Activated CD4-positive, alpha-beta memory T cell treated with anti-CD3 and anti-CD28 coated beads, Interleukin-2, amount 10 ng/mL, durations not matched to agents 7 days and 5 days (primary cell): ENCODE measurements at regions not wholly inside any gene's neighbourhood (a gene's known extent, or its start where the extent isn't known, plus 50 kb on each side); places are given as distances from the start of the nearest gene placed in this dataset.

Experiments used
- CTCF ChIA-PET: fragments of 350-600 bp; sonication (Branson Sonifier 250); formaldehyde crosslinking; loops from one replicate; lab custom pipeline; 2021; ENCODE audit warnings: antibody characterized with exemption, inconsistent platforms; lab: Charles Lee
- POLR2A ChIA-PET: fragments of 350-600 bp; sonication (Branson Sonifier 250); formaldehyde crosslinking; loops from one replicate; lab custom pipeline; 2021; ENCODE audit warnings: antibody characterized with exemption; lab: Charles Lee
- DNase-seq: peaks from one replicate; pipeline ENCODE4 v3.0.0-alpha.2; 2020
- H3K27ac Mint-ChIP-seq: one replicate; pipeline ENCODE4 v1.8.0; 2021; ENCODE audit warnings: mild to moderate bottlenecking, mixed read lengths
- H3K27me3 Mint-ChIP-seq: one replicate; pipeline ENCODE4 v1.8.0; 2021; ENCODE audit warnings: mixed read lengths
- H3K36me3 Mint-ChIP-seq: one replicate; pipeline ENCODE4 v1.8.0; 2021; ENCODE audit warnings: low read depth, mixed read lengths
- H3K4me1 Mint-ChIP-seq: one replicate; pipeline ENCODE4 v1.8.0; 2021; ENCODE audit warnings: mixed read lengths
- H3K4me3 Mint-ChIP-seq: one replicate; pipeline ENCODE4 v1.8.0; 2021; ENCODE audit warnings: mild to moderate bottlenecking, mixed read lengths
- H3K9me3 Mint-ChIP-seq: one replicate; pipeline ENCODE4 v1.8.0; 2021; ENCODE audit warnings: mixed read lengths

DNA sequence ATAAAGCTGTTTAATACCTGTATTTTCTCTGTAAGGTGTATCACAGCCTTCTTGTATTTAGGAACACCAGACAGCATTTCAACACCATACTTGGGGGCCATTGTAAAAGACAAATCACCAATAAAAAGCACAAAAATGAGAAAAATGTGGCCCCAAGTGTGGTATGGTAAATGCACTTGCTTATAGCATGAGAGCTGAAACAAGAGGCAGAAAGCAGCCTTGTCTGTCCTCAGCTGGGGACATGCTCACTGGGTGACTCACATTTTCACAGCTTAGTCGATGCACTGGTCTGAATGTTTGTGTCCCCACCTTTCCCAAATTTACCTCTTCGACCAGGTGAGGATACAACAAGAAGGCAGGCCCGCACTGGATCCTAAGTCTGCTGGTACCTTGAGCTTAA lies 639.7 kb upstream of the AGA start:
- Mint-ChIP-seq H3K27ac (no peak overlapping the region), H3K4me1 (no peaks in the 10 kb centered on the region), H3K4me3 (no peak overlapping the region), H3K27me3 (no peaks in the 10 kb centered on the region), H3K36me3 (no peaks in the 10 kb centered on the region), H3K9me3 (peaks cover 1% of the 10 kb centered on the region)
- no peak for DNase-seq
- POLR2A ChIA-PET, result no interaction called here
- CTCF ChIA-PET, result no interaction called here

DNA sequence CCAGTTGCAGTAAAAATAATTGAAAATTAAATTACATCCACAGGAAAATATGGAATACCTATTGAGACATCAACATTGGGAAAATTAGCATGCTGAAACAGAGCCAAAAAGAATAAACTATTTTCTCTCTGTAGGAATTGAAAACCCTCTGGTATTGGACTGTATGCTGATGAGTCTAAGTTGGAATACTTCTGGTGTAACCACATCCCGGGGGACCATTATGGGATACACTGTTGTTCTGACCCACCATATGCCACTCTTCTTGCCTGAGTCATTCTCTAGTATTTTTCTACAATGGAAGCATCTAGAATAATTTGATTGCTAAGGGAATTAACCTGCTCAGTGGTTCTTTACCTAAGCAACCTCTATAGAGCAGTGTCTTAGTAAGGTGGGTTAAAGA lies 640.7 kb upstream of the AGA start:
- ChIA-PET CTCF (no interaction called here), POLR2A (no interaction called here)
- H3K4me3 Mint-ChIP-seq, result no peak overlapping the region
- peaks cover 1% of the 10 kb centered on the region for H3K9me3 Mint-ChIP-seq
- no peaks in the 10 kb centered on the region for H3K4me1 Mint-ChIP-seq
- no peak overlapping the region for H3K27ac Mint-ChIP-seq
- no peak for DNase-seq
- no peaks in the 10 kb centered on the region for H3K27me3 Mint-ChIP-seq
- no peaks in the 10 kb centered on the region for H3K36me3 Mint-ChIP-seq

DNA sequence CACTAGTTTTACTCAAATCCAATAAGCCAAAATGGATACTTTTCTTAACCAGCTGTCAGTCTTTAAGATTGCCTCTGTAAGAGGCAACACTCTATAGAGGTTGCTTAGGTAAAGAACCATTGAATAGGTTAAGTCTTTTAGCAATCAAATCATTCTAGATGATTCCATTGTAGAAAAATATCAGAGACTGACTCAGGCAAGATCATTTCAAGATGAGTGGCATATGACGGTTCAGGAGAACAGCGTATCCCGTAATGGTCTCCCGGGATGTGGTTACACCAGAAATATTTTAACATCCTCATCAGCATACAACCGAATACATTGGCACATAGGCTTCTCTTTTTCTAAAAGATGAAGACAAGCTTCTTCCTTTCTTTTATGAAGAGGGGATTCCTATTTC lies 641.7 kb upstream of the AGA start:
- H3K4me1 Mint-ChIP-seq, result no peaks in the 10 kb centered on the region
- CTCF ChIA-PET, result no interaction called here
- DNase-seq, result no peak
- H3K36me3 Mint-ChIP-seq, result no peaks in the 10 kb centered on the region
- H3K27ac Mint-ChIP-seq, result no peak overlapping the region
- H3K4me3 Mint-ChIP-seq, result no peak overlapping the region
- no peaks in the 10 kb centered on the region for H3K27me3 Mint-ChIP-seq
- POLR2A ChIA-PET, result no interaction called here
- H3K9me3 Mint-ChIP-seq, result peaks cover 1% of the 10 kb centered on the region

DNA sequence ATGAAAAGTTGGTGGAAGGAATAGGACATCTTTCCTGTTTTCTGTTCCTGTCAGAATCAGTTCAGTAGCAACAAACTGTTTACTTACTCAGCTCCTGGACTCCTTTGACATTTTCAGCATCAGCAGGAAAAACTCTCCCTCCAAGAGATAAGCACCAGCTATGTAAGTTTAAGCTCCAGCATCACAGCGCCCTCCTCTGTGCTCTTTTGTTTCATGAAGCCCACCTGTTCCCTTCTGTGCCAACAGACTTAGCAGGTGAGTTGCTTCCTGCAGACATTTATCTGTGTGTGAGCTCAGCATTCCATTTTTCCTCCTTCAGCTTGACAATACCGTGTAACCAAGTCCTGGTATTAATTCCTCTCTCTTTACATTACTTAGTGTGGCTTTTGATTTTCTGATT lies 644.1 kb upstream of the AGA start:
- Mint-ChIP-seq H3K27me3 (no peaks in the 10 kb centered on the region), H3K9me3 (no peaks in the 10 kb centered on the region), H3K27ac (no peak overlapping the region), H3K4me3 (no peak overlapping the region), H3K36me3 (no peaks in the 10 kb centered on the region), H3K4me1 (no peaks in the 10 kb centered on the region)
- DNase-seq, result no peak
- ChIA-PET CTCF (no interaction called here), POLR2A (no interaction called here)

DNA sequence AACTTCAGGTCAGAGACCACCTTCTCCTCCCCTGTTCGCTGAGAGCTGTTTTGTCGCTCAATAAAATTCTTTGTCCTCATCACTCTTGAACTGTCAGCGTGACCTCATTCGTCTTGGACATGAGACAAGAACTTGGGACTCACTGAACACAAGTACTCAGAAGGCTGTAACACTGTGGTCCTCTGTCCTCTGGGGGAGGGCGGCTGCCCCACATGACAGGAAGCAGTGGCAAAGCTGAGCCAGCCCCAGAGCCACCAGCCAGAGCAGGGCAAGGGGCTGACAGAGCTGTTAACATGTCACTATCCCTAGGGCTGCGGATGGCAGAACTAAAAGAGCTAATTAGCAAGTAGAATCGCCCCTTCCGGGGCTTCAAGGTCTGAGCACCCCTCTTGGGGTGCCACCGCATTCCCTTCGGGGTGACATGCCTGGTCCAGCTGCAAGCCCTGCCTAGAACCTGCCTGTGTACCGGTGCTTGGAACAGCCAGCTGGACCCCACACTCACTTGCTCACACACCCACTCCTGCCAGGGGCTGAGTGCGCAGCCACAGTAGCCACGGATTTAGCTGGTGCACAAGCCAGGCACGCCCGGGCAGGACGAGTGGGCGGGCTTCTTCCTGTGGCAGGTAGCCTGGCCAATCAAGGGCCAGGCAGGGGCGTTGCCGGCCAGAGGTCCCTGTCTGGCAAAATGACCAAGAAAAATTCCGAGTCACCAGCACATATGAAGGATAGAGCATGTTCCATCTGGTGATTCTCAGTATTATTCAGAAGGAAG lies 648.6 kb upstream of the AGA start:
- Mint-ChIP-seq H3K9me3 (no peaks in the 10 kb centered on the region), H3K27ac (no peak overlapping the region), H3K27me3 (no peaks in the 10 kb centered on the region), H3K4me3 (no peak overlapping the region), H3K4me1 (no peaks in the 10 kb centered on the region), H3K36me3 (no peaks in the 10 kb centered on the region)
- ChIA-PET POLR2A (no interaction called here), CTCF (no interaction called here)
- DNase-seq, result no peak

- ChIA-PET CTCF (no interaction called here), POLR2A (no interaction called here)
- Mint-ChIP-seq H3K36me3 (no peaks in the 10 kb centered on the region), H3K4me3 (no peak overlapping the region), H3K27me3 (no peaks in the 10 kb centered on the region), H3K27ac (no peak overlapping the region), H3K9me3 (no peaks in the 10 kb centered on the region), H3K4me1 (no peaks in the 10 kb centered on the region)
- no peak for DNase-seq
These were observed 659.9 kb upstream of the AGA start for GRCh38 chr4:178102139-178102538.

DNA sequence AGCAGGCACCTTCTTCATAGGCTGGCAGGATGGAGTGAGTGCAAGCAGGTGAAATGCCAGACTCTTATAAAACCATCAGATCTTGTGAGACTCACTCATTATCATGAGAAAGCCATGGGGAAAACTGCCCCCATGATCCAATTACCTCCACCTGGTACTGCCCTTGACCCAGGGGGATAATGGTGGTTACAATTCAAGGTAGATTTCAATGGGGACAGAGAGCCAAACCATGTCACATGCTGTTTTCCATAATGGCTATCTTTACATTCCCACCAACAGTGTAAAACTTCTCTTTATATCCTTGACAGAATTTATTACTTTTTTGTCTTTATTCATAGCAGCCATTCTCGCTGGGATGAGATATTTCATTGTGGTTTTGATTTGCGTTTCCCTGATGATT lies 663.0 kb upstream of the AGA start:
- Mint-ChIP-seq H3K4me3 (no peak overlapping the region), H3K4me1 (no peaks in the 10 kb centered on the region), H3K27ac (no peak overlapping the region), H3K27me3 (no peaks in the 10 kb centered on the region), H3K9me3 (peaks cover 3% of the 10 kb centered on the region), H3K36me3 (no peaks in the 10 kb centered on the region)
- POLR2A ChIA-PET, result no interaction called here
- no peak for DNase-seq
- CTCF ChIA-PET, result no interaction called here

GRCh38 chr4:178136736-178137345 lies 694.6 kb upstream of the AGA start:
- Mint-ChIP-seq H3K36me3 (no peaks in the 10 kb centered on the region), H3K27ac (no peak overlapping the region), H3K4me1 (no peaks in the 10 kb centered on the region)

GRCh38 chr4:178137732-178138471 lies 695.7 kb upstream of the AGA start:
- Mint-ChIP-seq H3K36me3 (no peaks in the 10 kb centered on the region), H3K27me3 (no peaks in the 10 kb centered on the region), H3K4me1 (no peaks in the 10 kb centered on the region), H3K27ac (no peak overlapping the region), H3K9me3 (peaks cover 18% of the 10 kb centered on the region), H3K4me3 (no peak overlapping the region)
- ChIA-PET POLR2A (no interaction called here), CTCF (no interaction called here)
- DNase-seq, result no peak

More at GRCh38 chr4:178136736-178137345, 694.6 kb upstream of the AGA start:
- H3K4me3 Mint-ChIP-seq, result no peak overlapping the region
- peaks cover 18% of the 10 kb centered on the region for H3K9me3 Mint-ChIP-seq
- ChIA-PET POLR2A (no interaction called here), CTCF (no interaction called here)
- H3K27me3 Mint-ChIP-seq, result no peaks in the 10 kb centered on the region
- DNase-seq, result no peak

DNA sequence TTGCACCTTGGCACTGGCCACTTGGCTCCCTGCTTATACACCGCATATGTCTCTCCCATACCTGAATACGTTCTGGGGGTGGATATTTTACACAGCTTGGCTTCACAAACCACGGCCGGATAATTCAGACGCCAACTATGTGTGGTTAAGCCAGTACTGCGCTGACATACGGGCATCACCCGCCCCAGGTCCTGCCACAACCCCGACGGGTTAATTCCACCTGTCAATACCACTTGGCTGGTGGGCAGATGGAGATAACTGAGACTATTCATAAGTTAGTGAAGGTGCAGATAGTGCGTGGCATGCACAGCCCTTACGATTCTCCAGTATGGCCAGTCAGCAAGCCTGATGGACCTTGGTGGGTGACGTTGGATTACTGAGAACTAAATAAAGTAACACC lies 696.3 kb upstream of the AGA start:
- CTCF ChIA-PET, result no interaction called here
- no peak for DNase-seq
- Mint-ChIP-seq H3K27ac (no peak overlapping the region), H3K9me3 (peaks cover 18% of the 10 kb centered on the region), H3K4me1 (no peaks in the 10 kb centered on the region), H3K27me3 (no peaks in the 10 kb centered on the region), H3K4me3 (no peak overlapping the region), H3K36me3 (no peaks in the 10 kb centered on the region)
- POLR2A ChIA-PET, result no interaction called here

DNA sequence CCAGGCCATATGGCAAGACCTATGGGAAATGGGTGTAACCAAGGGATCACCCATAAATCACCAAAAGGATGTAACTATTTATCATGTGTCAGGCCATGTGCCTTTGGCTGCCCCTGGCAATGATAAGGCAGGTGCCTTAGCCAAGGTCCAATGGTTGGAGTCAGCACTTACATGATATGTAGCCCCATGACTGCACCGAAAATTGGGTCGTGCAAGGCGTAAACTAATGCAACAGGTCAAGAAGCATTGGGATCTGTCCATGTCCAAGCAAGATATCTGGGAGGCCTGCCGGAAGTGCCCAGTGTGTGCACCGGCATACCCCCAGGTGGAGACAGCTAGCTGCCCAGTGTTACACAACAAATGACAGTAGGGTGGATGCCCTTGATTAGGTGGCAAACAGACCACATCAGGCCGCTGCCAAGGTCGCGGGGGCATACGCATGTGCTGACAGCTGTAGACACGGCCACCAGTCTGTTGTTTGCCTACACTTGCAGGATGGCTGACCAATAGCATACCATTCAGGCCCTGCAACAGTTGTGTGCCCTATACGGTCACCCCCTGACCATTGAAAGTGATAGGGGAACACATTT lies 698.2 kb upstream of the AGA start:
- CTCF ChIA-PET, result no interaction called here
- Mint-ChIP-seq H3K4me3 (no peak overlapping the region), H3K4me1 (no peaks in the 10 kb centered on the region), H3K36me3 (no peaks in the 10 kb centered on the region), H3K9me3 (peaks cover 18% of the 10 kb centered on the region), H3K27ac (no peak overlapping the region), H3K27me3 (no peaks in the 10 kb centered on the region)
- POLR2A ChIA-PET, result no interaction called here
- no peak for DNase-seq

GRCh38 chr4:178142724-178143123 lies 700.5 kb upstream of the AGA start:
- Mint-ChIP-seq H3K9me3 (peaks cover 14% of the 10 kb centered on the region), H3K27ac (no peak overlapping the region), H3K27me3 (no peaks in the 10 kb centered on the region), H3K4me1 (no peaks in the 10 kb centered on the region), H3K36me3 (no peaks in the 10 kb centered on the region), H3K4me3 (no peak overlapping the region)
- no peak for DNase-seq
- CTCF ChIA-PET, result no interaction called here
- POLR2A ChIA-PET, result no interaction called here

GRCh38 chr4:178148106-178148505 lies 705.9 kb upstream of the AGA start:
- H3K4me1 Mint-ChIP-seq, result no peaks in the 10 kb centered on the region
- CTCF ChIA-PET, result no interaction called here
- POLR2A ChIA-PET, result interaction anchor here (0.6 kb wide), 1 partner anchor 158 kb away, joined by 3 read pairs; no protein-coding TSS in a partner anchor
- H3K36me3 Mint-ChIP-seq, result no peaks in the 10 kb centered on the region
- no peak overlapping the region for H3K4me3 Mint-ChIP-seq
- no peak overlapping the region for H3K27ac Mint-ChIP-seq
- H3K9me3 Mint-ChIP-seq, result no peaks in the 10 kb centered on the region
- no peak for DNase-seq
- H3K27me3 Mint-ChIP-seq, result no peaks in the 10 kb centered on the region
